Stimulated activated CD4-positive, alpha-beta T cell treated with anti-CD3 and anti-CD28 coated beads, Interleukin-15, amount 100 ng/mL, for 1 hour (primary cell): ENCODE measurements at regions not wholly inside any gene's neighbourhood (a gene's known extent, or its start where the extent isn't known, plus 50 kb on each side); places are given as distances from the start of the nearest gene placed in this dataset.

Experiments
- DNase-seq, 2 donors: peaks; one replicate each; pipeline ENCODE4 v3.0.0-alpha.2; 2020; ENCODE audit warnings: low read depth in 1 of 2, low spot score in 1 of 2

- no peak for DNase-seq
Measured at GRCh38 chr12:67929384-67929772, 59.9 kb upstream of the IFNG-AS1 start.

DNA sequence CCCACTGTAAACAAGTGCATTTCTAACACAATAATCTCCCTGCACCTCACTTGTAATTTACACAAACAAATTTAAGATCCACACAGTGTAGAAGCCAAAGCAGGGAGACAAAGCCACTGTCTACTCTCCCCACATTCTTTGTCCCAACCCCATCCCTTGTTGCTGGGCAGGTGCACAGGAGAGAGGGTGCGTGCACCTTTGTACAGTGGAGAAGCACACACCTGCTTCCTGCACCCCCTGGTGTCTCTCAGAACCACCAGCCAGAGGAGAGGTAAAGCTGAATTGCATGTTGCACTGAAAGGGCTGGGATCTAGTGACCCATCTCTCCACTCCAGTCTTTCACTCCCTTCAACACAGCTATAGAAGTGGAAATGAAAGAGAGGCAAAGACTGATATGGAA is 51.4 kb upstream of the IFNG-AS1 start:
- no peak for DNase-seq
